ENCODE measurements at regions not wholly inside any gene's neighbourhood (a gene's known extent, or its start where the extent isn't known, plus 50 kb on each side); places are given as distances from the start of the nearest gene placed in this dataset.
"Not testable (repeated sequence)": the region's sequence is repeated elsewhere in the genome, so short reads cannot be mapped to it uniquely, and the experiment has no call there.

- DNase-seq (ENCODE audit: low read depth in 2 of 2) = no peak
These were observed 130.5 kb downstream of the IRX5 start for GRCh38 chr16:55061126-55061525.

GRCh38 chr16:55062442-55062841, 131.8 kb downstream of the IRX5 start:
- no peak for DNase-seq (ENCODE audit: low read depth in 2 of 2)

GRCh38 chr16:55072976-55073375, 142.3 kb downstream of the IRX5 start:
- no peak for DNase-seq (ENCODE audit: low read depth in 2 of 2)

- no peak for DNase-seq (ENCODE audit: low read depth in 2 of 2)
These were observed 143.2 kb downstream of the IRX5 start for GRCh38 chr16:55073830-55074229.

- DNase-seq (ENCODE audit: low read depth in 2 of 2) = not testable (repeated sequence)
These were observed 144.5 kb downstream of the IRX5 start for GRCh38 chr16:55075208-55075607.

GRCh38 chr16:55076053-55076452, 145.4 kb downstream of the IRX5 start:
- DNase-seq (ENCODE audit: low read depth in 2 of 2) = no peak

- no peak for DNase-seq (ENCODE audit: low read depth in 2 of 2)
These were observed 146.6 kb downstream of the IRX5 start for GRCh38 chr16:55077266-55077665.

- no peak for DNase-seq (ENCODE audit: low read depth in 2 of 2)
These were observed 147.5 kb downstream of the IRX5 start for GRCh38 chr16:55078153-55078552.

GRCh38 chr16:55078699-55079410, 148.2 kb downstream of the IRX5 start:
- DNase-seq (ENCODE audit: low read depth in 2 of 2) = no peak

GRCh38 chr16:55081622-55082590, 151.2 kb downstream of the IRX5 start:
- DNase-seq (ENCODE audit: low read depth in 2 of 2) = no peak

GRCh38 chr16:55082591-55082976, 151.9 kb downstream of the IRX5 start:
- no peak for DNase-seq (ENCODE audit: low read depth in 2 of 2)

GRCh38 chr16:55083052-55083451, 152.4 kb downstream of the IRX5 start:
- no peak for DNase-seq (ENCODE audit: low read depth in 2 of 2)

- DNase-seq (ENCODE audit: low read depth in 2 of 2) = no peak
These were observed 157.4 kb downstream of the IRX5 start for GRCh38 chr16:55088098-55088497.

- DNase-seq (ENCODE audit: low read depth in 2 of 2) = no peak
These were observed 158.9 kb downstream of the IRX5 start for GRCh38 chr16:55089600-55089999.

- DNase-seq (ENCODE audit: low read depth in 2 of 2) = no peak
These were observed 160.7 kb downstream of the IRX5 start for GRCh38 chr16:55091213-55091870.

- DNase-seq (ENCODE audit: low read depth in 2 of 2) = no peak
These were observed 161.2 kb downstream of the IRX5 start for GRCh38 chr16:55091871-55092230.

GRCh38 chr16:55100100-55100499, 169.4 kb downstream of the IRX5 start:
- DNase-seq (ENCODE audit: low read depth in 2 of 2) = no peak

GRCh38 chr16:55101026-55101425, 170.4 kb downstream of the IRX5 start:
- DNase-seq (ENCODE audit: low read depth in 2 of 2) = no peak

GRCh38 chr16:55102077-55102476, 171.4 kb downstream of the IRX5 start:
- no peak for DNase-seq (ENCODE audit: low read depth in 2 of 2)

GRCh38 chr16:55102531-55102930, 171.9 kb downstream of the IRX5 start:
- no peak for DNase-seq (ENCODE audit: low read depth in 2 of 2)

- no peak for DNase-seq (ENCODE audit: low read depth in 2 of 2)
These were observed 177.2 kb downstream of the IRX5 start for GRCh38 chr16:55107851-55108250.

GRCh38 chr16:55113210-55113609, 182.5 kb downstream of the IRX5 start:
- DNase-seq (ENCODE audit: low read depth in 2 of 2) = no peak

- no peak for DNase-seq (ENCODE audit: low read depth in 2 of 2)
These were observed 184.8 kb downstream of the IRX5 start for GRCh38 chr16:55115506-55115905.

All from stimulated activated CD4-positive, alpha-beta T cell treated with anti-CD3 and anti-CD28 coated beads, Interleukin-1b, Interleukin-23, amount 100 ng/mL, for 4 hours (primary cell).